ENCODE measurements at regions not wholly inside any gene's neighbourhood (a gene's known extent, or its start where the extent isn't known, plus 50 kb on each side); places are given as distances from the start of the nearest gene placed in this dataset.

DNA sequence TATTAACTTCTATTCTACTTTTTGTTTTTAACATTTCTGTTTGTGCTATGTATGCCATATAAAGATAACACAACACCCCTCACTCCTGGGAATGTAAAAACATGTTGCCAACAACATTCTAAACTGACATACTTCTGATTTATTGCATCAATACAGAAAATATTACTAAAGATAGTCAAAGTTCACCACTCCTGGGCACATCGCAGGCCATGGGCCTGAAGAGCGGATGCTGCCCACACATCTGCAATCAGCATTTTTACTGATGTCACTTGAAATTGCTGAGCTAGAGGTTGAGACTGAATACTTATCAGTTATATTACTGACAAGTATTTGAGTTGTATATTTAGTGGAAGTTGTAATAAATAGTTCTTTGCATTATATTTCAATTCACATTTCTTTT is 711.9 kb upstream of the EPHA7 start:
- no peak overlapping the region for H3K23ac ChIP-seq (ENCODE audit: low read length)
- H2BK15ac ChIP-seq (replicated peaks; ENCODE audit: low read depth) = no peak overlapping the region
- H2AK5ac ChIP-seq (ENCODE audit: low read length) = no peak overlapping the region
- no peak overlapping the region for H2BK120ac ChIP-seq (ENCODE audit: low read depth, low read length)
- H3K4ac ChIP-seq (ENCODE audit: low read depth, low read length) = no peak overlapping the region
- no peaks in the 10 kb centered on the region for H3K27me3 ChIP-seq (ENCODE audit: insufficient read depth, low read length, poor library complexity)
- no peak overlapping the region for H4K5ac ChIP-seq (ENCODE audit: low read length)
- no peaks in the 10 kb centered on the region for H3K36me3 ChIP-seq (ENCODE audit: control insufficient read depth, insufficient read depth, low read length)
- H3K79me1 ChIP-seq (ENCODE audit: low read length) = no peaks in the 10 kb centered on the region
- H3K4me3 ChIP-seq (ENCODE audit: low read length) = no peak overlapping the region
- no peak overlapping the region for H3K9ac ChIP-seq (ENCODE audit: low read length)
- no CpG with 5 or more reads among the region's 2 CpGs for WGBS (ENCODE audit: extremely low coverage, insufficient coverage, low lambda C conversion rate)
- H3K79me2 ChIP-seq (ENCODE audit: control insufficient read depth, insufficient read depth, low read length) = no peaks in the 10 kb centered on the region
- no peak overlapping the region for H3K18ac ChIP-seq (ENCODE audit: low read length)
- H3K56ac ChIP-seq (ENCODE audit: low read length) = no peak overlapping the region
- H3K4me2 ChIP-seq (ENCODE audit: low read length) = no peak overlapping the region
- H4K8ac ChIP-seq (ENCODE audit: low read depth, low read length) = no peak overlapping the region
- DNase-seq = no peak
- no peak overlapping the region for H3K27ac ChIP-seq (ENCODE audit: low read depth, low read length)
- H3K4me1 ChIP-seq (ENCODE audit: control insufficient read depth, low read depth, low read length) = no peaks in the 10 kb centered on the region
- H2BK5ac ChIP-seq (ENCODE audit: low read length) = no peak overlapping the region

- no CpG with 5 or more reads among the region's 1 CpG for WGBS (ENCODE audit: extremely low coverage, insufficient coverage, low lambda C conversion rate)
- H4K8ac ChIP-seq (ENCODE audit: low read depth, low read length) = no peak overlapping the region
- no peak overlapping the region for H3K4me2 ChIP-seq (ENCODE audit: low read length)
- no peak overlapping the region for H3K4me3 ChIP-seq (ENCODE audit: low read length)
- no peaks in the 10 kb centered on the region for H3K79me2 ChIP-seq (ENCODE audit: control insufficient read depth, insufficient read depth, low read length)
- H3K4ac ChIP-seq (ENCODE audit: low read depth, low read length) = no peak overlapping the region
- H3K27me3 ChIP-seq (ENCODE audit: insufficient read depth, low read length, poor library complexity) = no peaks in the 10 kb centered on the region
- H3K56ac ChIP-seq (ENCODE audit: low read length) = no peak overlapping the region
- no peak overlapping the region for H2BK15ac ChIP-seq (replicated peaks; ENCODE audit: low read depth)
- H3K18ac ChIP-seq (ENCODE audit: low read length) = no peak overlapping the region
- no peak overlapping the region for H2BK120ac ChIP-seq (ENCODE audit: low read depth, low read length)
- no peak for DNase-seq
- no peaks in the 10 kb centered on the region for H3K4me1 ChIP-seq (ENCODE audit: control insufficient read depth, low read depth, low read length)
- no peak overlapping the region for H3K9ac ChIP-seq (ENCODE audit: low read length)
- H3K79me1 ChIP-seq (ENCODE audit: low read length) = no peaks in the 10 kb centered on the region
- no peak overlapping the region for H2AK5ac ChIP-seq (ENCODE audit: low read length)
- no peak overlapping the region for H3K27ac ChIP-seq (ENCODE audit: low read depth, low read length)
- H3K23ac ChIP-seq (ENCODE audit: low read length) = no peak overlapping the region
- H3K36me3 ChIP-seq (ENCODE audit: control insufficient read depth, insufficient read depth, low read length) = no peaks in the 10 kb centered on the region
- no peak overlapping the region for H4K5ac ChIP-seq (ENCODE audit: low read length)
- no peak overlapping the region for H2BK5ac ChIP-seq (ENCODE audit: low read length)
Observed at GRCh38 chr6:94130478-94130877, 711.1 kb upstream of the EPHA7 start.

GRCh38 chr6:94129926-94130325 is 710.6 kb upstream of the EPHA7 start:
- no peak overlapping the region for H3K4ac ChIP-seq (ENCODE audit: low read depth, low read length)
- H3K36me3 ChIP-seq (ENCODE audit: control insufficient read depth, insufficient read depth, low read length) = no peaks in the 10 kb centered on the region
- H3K23ac ChIP-seq (ENCODE audit: low read length) = no peak overlapping the region
- H3K27me3 ChIP-seq (ENCODE audit: insufficient read depth, low read length, poor library complexity) = no peaks in the 10 kb centered on the region
- H3K4me3 ChIP-seq (ENCODE audit: low read length) = no peak overlapping the region
- H3K18ac ChIP-seq (ENCODE audit: low read length) = no peak overlapping the region
- no peak overlapping the region for H2BK120ac ChIP-seq (ENCODE audit: low read depth, low read length)
- no peak overlapping the region for H4K5ac ChIP-seq (ENCODE audit: low read length)
- H4K8ac ChIP-seq (ENCODE audit: low read depth, low read length) = no peak overlapping the region
- no peak overlapping the region for H3K9ac ChIP-seq (ENCODE audit: low read length)
- H2AK5ac ChIP-seq (ENCODE audit: low read length) = no peak overlapping the region
- H3K4me2 ChIP-seq (ENCODE audit: low read length) = no peak overlapping the region
- H3K27ac ChIP-seq (ENCODE audit: low read depth, low read length) = no peak overlapping the region
- no peaks in the 10 kb centered on the region for H3K4me1 ChIP-seq (ENCODE audit: control insufficient read depth, low read depth, low read length)
- H3K79me2 ChIP-seq (ENCODE audit: control insufficient read depth, insufficient read depth, low read length) = no peaks in the 10 kb centered on the region
- no peak overlapping the region for H2BK5ac ChIP-seq (ENCODE audit: low read length)
- no peak overlapping the region for H2BK15ac ChIP-seq (replicated peaks; ENCODE audit: low read depth)
- no peak for DNase-seq
- H3K79me1 ChIP-seq (ENCODE audit: low read length) = no peaks in the 10 kb centered on the region
- no peak overlapping the region for H3K56ac ChIP-seq (ENCODE audit: low read length)

DNA sequence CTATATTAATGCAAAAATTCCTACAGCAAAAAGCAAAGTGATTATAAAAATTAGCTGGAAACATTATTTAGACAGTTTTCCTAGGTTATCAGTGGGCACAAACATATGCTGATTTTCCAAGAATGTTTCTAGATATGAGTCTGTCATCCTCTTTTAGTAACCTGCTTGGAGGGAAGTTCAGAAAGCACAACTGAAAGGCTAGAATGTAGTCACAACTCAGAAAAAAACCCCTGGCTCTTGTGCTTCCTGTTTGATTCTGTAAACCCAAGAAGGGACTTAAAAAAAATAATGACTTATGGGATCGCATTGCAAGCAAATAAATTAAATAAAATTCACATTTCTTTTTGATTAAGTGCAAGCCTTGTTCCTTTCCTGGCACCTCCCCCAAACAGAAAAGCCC is 708.4 kb upstream of the EPHA7 start:
- Histone ChIP-seq H2BK15ac (replicated peaks; ENCODE audit: low read depth) (no peak overlapping the region), H4K5ac (ENCODE audit: low read length) (no peak overlapping the region), H3K4me3 (ENCODE audit: low read length) (no peak overlapping the region), H2BK120ac (ENCODE audit: low read depth, low read length) (no peak overlapping the region), H3K79me2 (ENCODE audit: control insufficient read depth, insufficient read depth, low read length) (no peaks in the 10 kb centered on the region), H3K18ac (ENCODE audit: low read length) (no peak overlapping the region), H3K9ac (ENCODE audit: low read length) (no peak overlapping the region), H2BK5ac (ENCODE audit: low read length) (no peak overlapping the region), H3K56ac (ENCODE audit: low read length) (no peak overlapping the region), H3K79me1 (ENCODE audit: low read length) (no peaks in the 10 kb centered on the region), H4K8ac (ENCODE audit: low read depth, low read length) (no peak overlapping the region), H3K4me1 (ENCODE audit: control insufficient read depth, low read depth, low read length) (no peaks in the 10 kb centered on the region), H3K4me2 (ENCODE audit: low read length) (no peak overlapping the region), H3K36me3 (ENCODE audit: control insufficient read depth, insufficient read depth, low read length) (no peaks in the 10 kb centered on the region), H2AK5ac (ENCODE audit: low read length) (no peak overlapping the region), H3K4ac (ENCODE audit: low read depth, low read length) (no peak overlapping the region), H3K23ac (ENCODE audit: low read length) (no peak overlapping the region), H3K27me3 (ENCODE audit: insufficient read depth, low read length, poor library complexity) (no peaks in the 10 kb centered on the region), H3K27ac (ENCODE audit: low read depth, low read length) (no peak overlapping the region)
- no CpG with 5 or more reads among the region's 1 CpG for WGBS (ENCODE audit: extremely low coverage, insufficient coverage, low lambda C conversion rate)
- DNase-seq = no peak

GRCh38 chr6:94124333-94124732 is 705.0 kb upstream of the EPHA7 start:
- no CpG with 5 or more reads among the region's 1 CpG for WGBS (ENCODE audit: extremely low coverage, insufficient coverage, low lambda C conversion rate)
- Histone ChIP-seq H3K27ac (ENCODE audit: low read depth, low read length) (no peak overlapping the region), H3K36me3 (ENCODE audit: control insufficient read depth, insufficient read depth, low read length) (no peaks in the 10 kb centered on the region), H3K4me2 (ENCODE audit: low read length) (no peak overlapping the region), H3K4ac (ENCODE audit: low read depth, low read length) (no peak overlapping the region), H3K23ac (ENCODE audit: low read length) (no peak overlapping the region), H3K18ac (ENCODE audit: low read length) (no peak overlapping the region), H2AK5ac (ENCODE audit: low read length) (no peak overlapping the region), H3K79me1 (ENCODE audit: low read length) (no peaks in the 10 kb centered on the region), H3K9ac (ENCODE audit: low read length) (no peak overlapping the region), H3K79me2 (ENCODE audit: control insufficient read depth, insufficient read depth, low read length) (no peaks in the 10 kb centered on the region), H4K8ac (ENCODE audit: low read depth, low read length) (no peak overlapping the region), H3K4me1 (ENCODE audit: control insufficient read depth, low read depth, low read length) (no peaks in the 10 kb centered on the region), H3K56ac (ENCODE audit: low read length) (no peak overlapping the region), H2BK15ac (replicated peaks; ENCODE audit: low read depth) (no peak overlapping the region), H3K27me3 (ENCODE audit: insufficient read depth, low read length, poor library complexity) (no peaks in the 10 kb centered on the region), H2BK5ac (ENCODE audit: low read length) (no peak overlapping the region), H2BK120ac (ENCODE audit: low read depth, low read length) (no peak overlapping the region), H3K4me3 (ENCODE audit: low read length) (no peak overlapping the region), H4K5ac (ENCODE audit: low read length) (no peak overlapping the region)
- DNase-seq = no peak

GRCh38 chr6:94121094-94121493 is 701.7 kb upstream of the EPHA7 start:
- no CpG with 5 or more reads among the region's 3 CpGs for WGBS (ENCODE audit: extremely low coverage, insufficient coverage, low lambda C conversion rate)
- Histone ChIP-seq H3K9ac (ENCODE audit: low read length) (no peak overlapping the region), H3K56ac (ENCODE audit: low read length) (no peak overlapping the region), H4K5ac (ENCODE audit: low read length) (no peak overlapping the region), H3K4me3 (ENCODE audit: low read length) (no peak overlapping the region), H3K18ac (ENCODE audit: low read length) (no peak overlapping the region), H3K79me2 (ENCODE audit: control insufficient read depth, insufficient read depth, low read length) (no peaks in the 10 kb centered on the region), H3K4me2 (ENCODE audit: low read length) (no peak overlapping the region), H2BK120ac (ENCODE audit: low read depth, low read length) (no peak overlapping the region), H2BK15ac (replicated peaks; ENCODE audit: low read depth) (no peak overlapping the region), H3K23ac (ENCODE audit: low read length) (no peak overlapping the region), H2BK5ac (ENCODE audit: low read length) (no peak overlapping the region), H2AK5ac (ENCODE audit: low read length) (no peak overlapping the region), H3K4ac (ENCODE audit: low read depth, low read length) (no peak overlapping the region), H3K4me1 (ENCODE audit: control insufficient read depth, low read depth, low read length) (no peaks in the 10 kb centered on the region), H3K27me3 (ENCODE audit: insufficient read depth, low read length, poor library complexity) (no peaks in the 10 kb centered on the region), H3K79me1 (ENCODE audit: low read length) (no peaks in the 10 kb centered on the region), H3K36me3 (ENCODE audit: control insufficient read depth, insufficient read depth, low read length) (no peaks in the 10 kb centered on the region), H3K27ac (ENCODE audit: low read depth, low read length) (no peak overlapping the region), H4K8ac (ENCODE audit: low read depth, low read length) (no peak overlapping the region)
- no peak for DNase-seq
